Neural cell (in vitro differentiated cells): ENCODE measurements at regions not wholly inside any gene's neighbourhood (a gene's known extent, or its start where the extent isn't known, plus 50 kb on each side); places are given as distances from the start of the nearest gene placed in this dataset.

ENCODE experiments used
- H2AFZ ChIP-seq: fragments of 200-600, 300-800 bp; sonication (generic), shearing (Covaris generic); 2 replicates; pipeline ENCODE4 v1.6.0; 2014; ENCODE audit warnings: low read depth, mild to moderate bottlenecking, antibody characterized with exemption, low read length, moderate library complexity
- H3F3A ChIP-seq: fragments of 200-600 bp; shearing (Covaris generic); 2 replicates; pipeline ENCODE4 v1.6.1; 2016; ENCODE audit warnings: mild to moderate bottlenecking, moderate library complexity, mixed read lengths, antibody characterized with exemption, low read length; ENCODE audit not compliant: insufficient read depth, poor library complexity, severe bottlenecking
- H3K27ac ChIP-seq: fragments of 200-600, 300-800 bp; sonication (generic), shearing (Covaris generic); 2 replicates; pipeline ENCODE4 v1.5.1; 2014; ENCODE audit warnings: mild to moderate bottlenecking, low read length, moderate library complexity
- H3K27me3 ChIP-seq: fragments of 300-800, 200-600 bp; sonication (generic), shearing (Covaris generic); 2 replicates; pipeline ENCODE4 v1.6.0; 2014; ENCODE audit warnings: mild to moderate bottlenecking, low read depth, low read length, moderate library complexity; ENCODE audit not compliant: insufficient read depth
- H3K36me3 ChIP-seq: fragments of 300-800, 200-600 bp; sonication (generic), shearing (Covaris generic); 2 replicates; pipeline ENCODE4 v1.5.1; 2014; ENCODE audit warnings: mild to moderate bottlenecking, antibody characterized with exemption, low read length, moderate library complexity; ENCODE audit not compliant: insufficient read depth
- H3K4me2 ChIP-seq: fragments of 300-800, 200-600 bp; sonication (generic), shearing (Covaris generic); 2 replicates; pipeline ENCODE4 v1.6.0; 2014; ENCODE audit warnings: mild to moderate bottlenecking, low read length
- H3K4me3 ChIP-seq: fragments of 300-800, 200-600 bp; sonication (generic), shearing (Covaris generic); 2 replicates; pipeline ENCODE4 v1.5.1; 2014; ENCODE audit warnings: mild to moderate bottlenecking, low read length, moderate library complexity
- H3K79me2 ChIP-seq: fragments of 200-600 bp; shearing (Covaris generic); replicated peaks from 2 replicates; pipeline ENCODE4 v1.6.0; 2014; ENCODE audit warnings: mild to moderate bottlenecking, low read length, moderate library complexity; ENCODE audit not compliant: insufficient read depth
- H3K9ac ChIP-seq: fragments of 300-800, 200-600 bp; sonication (generic), shearing (Covaris generic); 2 replicates; pipeline ENCODE4 v1.6.1; 2016; ENCODE audit warnings: mild to moderate bottlenecking, low read length, mixed read lengths
- H3K9me2 ChIP-seq: fragments of 200-600 bp; shearing (Covaris generic); 2 replicates; pipeline ENCODE4 v1.6.1; 2016; ENCODE audit warnings: mild to moderate bottlenecking, low read length, mixed read lengths; ENCODE audit not compliant: insufficient read depth
- H3K9me3 ChIP-seq: fragments of 200-600, 300-800 bp; sonication (generic), shearing (Covaris generic); 2 replicates; pipeline ENCODE4 v1.6.1; 2016; ENCODE audit warnings: mild to moderate bottlenecking, mixed run types, low read length, moderate library complexity, mixed read lengths
- H4K20me1 ChIP-seq: fragments of 200-600 bp; shearing (Covaris generic); 2 replicates; pipeline ENCODE4 v1.6.1; 2016; ENCODE audit warnings: mild to moderate bottlenecking, mixed run types; ENCODE audit not compliant: insufficient read depth
- EP300 ChIP-seq: fragments of 450-650 bp; conservative IDR thresholded peaks from 2 replicates; pipeline ENCODE4 v1.6.1; 2014; ENCODE audit warnings: antibody characterized with exemption, mild to moderate bottlenecking, moderate library complexity; ENCODE audit not compliant: poor library complexity, severe bottlenecking
- EZH2 ChIP-seq: fragments of 200-600, 300-800 bp; shearing (Covaris generic), sonication (generic); IDR thresholded peaks from 2 replicates; pipeline ENCODE4 v1.6.1; 2014; ENCODE audit warnings: antibody characterized with exemption, low read length, borderline replicate concordance, mild to moderate bottlenecking; ENCODE audit not compliant: insufficient read depth, poor library complexity, severe bottlenecking
- MXI1 ChIP-seq: fragments of 450-650 bp; conservative IDR thresholded peaks from 2 replicates; pipeline ENCODE4 v1.6.1; 2014; ENCODE audit warnings: antibody characterized with exemption, mild to moderate bottlenecking; ENCODE audit not compliant: poor library complexity, severe bottlenecking
- POLR2AphosphoS5 ChIP-seq: IDR thresholded peaks from 2 replicates; pipeline ENCODE4 v1.6.1; 2012
- RAD21 ChIP-seq: fragments of 450-650 bp; conservative IDR thresholded peaks from 2 replicates; pipeline ENCODE4 v1.6.1; 2014; ENCODE audit warnings: antibody characterized with exemption, mild to moderate bottlenecking, moderate library complexity
- REST ChIP-seq: IDR thresholded peaks from 2 replicates; pipeline ENCODE4 v1.6.1; 2012; ENCODE audit warnings: borderline replicate concordance
- SMC3 ChIP-seq: fragments of 450-650 bp; conservative IDR thresholded peaks from 2 replicates; pipeline ENCODE4 v1.6.1; 2014; ENCODE audit warnings: antibody characterized with exemption, mild to moderate bottlenecking, moderate library complexity; ENCODE audit not compliant: poor library complexity
- TAF1 ChIP-seq: IDR thresholded peaks from 2 replicates; pipeline ENCODE4 v1.6.1; 2012; ENCODE audit warnings: low read depth
- TF ChIP-seq, protein P1 (sequence below): fragments of 450-650 bp; IDR thresholded peaks from 2 replicates; pipeline ENCODE4 v1.5.1; 2014; ENCODE audit warnings: antibody characterized with exemption, mild to moderate bottlenecking, moderate library complexity; ENCODE audit not compliant: poor library complexity, severe bottlenecking

- Histone ChIP-seq H3K9me3 (no peaks in the 10 kb centered on the region), H3K27me3 (no peaks in the 10 kb centered on the region), H3F3A (no peaks in the 10 kb centered on the region), H3K27ac (no peak overlapping the region), H3K4me2 (no peak overlapping the region), H3K79me2 (no peaks in the 10 kb centered on the region), H4K20me1 (no peaks in the 10 kb centered on the region), H3K36me3 (no peaks in the 10 kb centered on the region), H3K9ac (no peak overlapping the region), H2AFZ (no peak overlapping the region), H3K4me3 (no peak overlapping the region), H3K9me2 (no peaks in the 10 kb centered on the region)
- TF ChIP-seq REST (no peak), MXI1 (no peak), POLR2AphosphoS5 (no peak), EZH2 (no peak), SMC3 (no peak), EP300 (no peak), TAF1 (no peak), RAD21 (no peak)
- TF ChIP-seq, protein P1, sequence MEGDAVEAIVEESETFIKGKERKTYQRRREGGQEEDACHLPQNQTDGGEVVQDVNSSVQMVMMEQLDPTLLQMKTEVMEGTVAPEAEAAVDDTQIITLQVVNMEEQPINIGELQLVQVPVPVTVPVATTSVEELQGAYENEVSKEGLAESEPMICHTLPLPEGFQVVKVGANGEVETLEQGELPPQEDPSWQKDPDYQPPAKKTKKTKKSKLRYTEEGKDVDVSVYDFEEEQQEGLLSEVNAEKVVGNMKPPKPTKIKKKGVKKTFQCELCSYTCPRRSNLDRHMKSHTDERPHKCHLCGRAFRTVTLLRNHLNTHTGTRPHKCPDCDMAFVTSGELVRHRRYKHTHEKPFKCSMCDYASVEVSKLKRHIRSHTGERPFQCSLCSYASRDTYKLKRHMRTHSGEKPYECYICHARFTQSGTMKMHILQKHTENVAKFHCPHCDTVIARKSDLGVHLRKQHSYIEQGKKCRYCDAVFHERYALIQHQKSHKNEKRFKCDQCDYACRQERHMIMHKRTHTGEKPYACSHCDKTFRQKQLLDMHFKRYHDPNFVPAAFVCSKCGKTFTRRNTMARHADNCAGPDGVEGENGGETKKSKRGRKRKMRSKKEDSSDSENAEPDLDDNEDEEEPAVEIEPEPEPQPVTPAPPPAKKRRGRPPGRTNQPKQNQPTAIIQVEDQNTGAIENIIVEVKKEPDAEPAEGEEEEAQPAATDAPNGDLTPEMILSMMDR, result no peak
Observed at GRCh38 chr2:62642429-62643099, 62.9 kb upstream of the EHBP1 start.

- Histone ChIP-seq H3F3A (no peaks in the 10 kb centered on the region), H3K4me3 (no peak overlapping the region), H3K36me3 (no peaks in the 10 kb centered on the region), H3K9me2 (no peaks in the 10 kb centered on the region), H3K79me2 (no peaks in the 10 kb centered on the region), H3K4me2 (no peak overlapping the region), H3K27ac (no peak overlapping the region), H4K20me1 (no peaks in the 10 kb centered on the region), H3K9me3 (no peaks in the 10 kb centered on the region), H3K27me3 (no peaks in the 10 kb centered on the region), H2AFZ (no peak overlapping the region), H3K9ac (no peak overlapping the region)
- TF ChIP-seq EP300 (no peak), EZH2 (no peak), TAF1 (no peak), RAD21 (no peak), SMC3 (no peak), REST (no peak), POLR2AphosphoS5 (no peak), MXI1 (no peak)
- TF ChIP-seq, protein P1, result no peak
Observed at GRCh38 chr2:62641936-62642335, 63.6 kb upstream of the EHBP1 start.
